HEK293 (cell line): ENCODE measurements at regions not wholly inside any gene's neighbourhood (a gene's known extent, or its start where the extent isn't known, plus 50 kb on each side); places are given as distances from the start of the nearest gene placed in this dataset.

ENCODE experiments used
- CTCF ChIA-PET: fragments of 350-600 bp; formaldehyde crosslinking; extraction: SDS; loops from one replicate; lab custom pipeline; 2021; ENCODE audit warnings: antibody characterized with exemption; lab: Yijun Ruan, JAX
- POLR2A ChIA-PET: fragments of 300-600 bp; formaldehyde crosslinking; extraction: SDS; loops from one replicate; lab custom pipeline; 2020; ENCODE audit warnings: antibody characterized with exemption, inconsistent platforms; lab: Yijun Ruan, JAX
- H3K27ac ChIP-seq: fragments of 200-500 bp; sonication (Bioruptor generic); 2 replicates; pipeline ENCODE4 v1.5.1; 2014; ENCODE audit warnings: low read depth, low read length, control low read depth, inconsistent platforms; ENCODE audit errors: extremely low read depth
- H3K36me3 ChIP-seq, 2 experiments: fragments of 200-500 bp in 1 of 2; sonication (Bioruptor generic) in 1 of 2; 1 replicate in 1 of 2; 2 replicates in 1 of 2; pipeline ENCODE4 v1.5.1; 2014 to 2017; ENCODE audit warnings: inconsistent platforms in 2 of 2, low read length in 2 of 2; ENCODE audit not compliant: control insufficient read depth in 2 of 2, insufficient read depth in 1 of 2
- H3K4me1 ChIP-seq: fragments of 200-500 bp; sonication (Bioruptor generic); 2 replicates; pipeline ENCODE4 v1.5.1; 2014; ENCODE audit warnings: mild to moderate bottlenecking, low read length, inconsistent platforms; ENCODE audit not compliant: control insufficient read depth, insufficient read depth
- H3K4me3 ChIP-seq: 2 replicates; pipeline ENCODE4 v1.5.1; 2011; ENCODE audit warnings: low read depth, mild to moderate bottlenecking, control low read depth, low read length, moderate library complexity
- H3K9me3 ChIP-seq: fragments of 200-500 bp; sonication (Bioruptor generic); 2 replicates; pipeline ENCODE4 v1.5.1; 2014; ENCODE audit warnings: low read depth, low read length, inconsistent platforms; ENCODE audit not compliant: control insufficient read depth, insufficient read depth
- ELK4 ChIP-seq: IDR thresholded peaks from 2 replicates; pipeline ENCODE4 v1.6.1; 2011; ENCODE audit warnings: mild to moderate bottlenecking, low read depth, low read length, borderline replicate concordance
- KLF1 ChIP-seq: fragments of 450-650 bp; formaldehyde crosslinking; IDR thresholded peaks from 2 replicates; pipeline ENCODE4 v1.5.1; 2016; ENCODE audit warnings: missing biosample characterization, missing genetic modification characterization
- KLF10 ChIP-seq: fragments of 450-650 bp; IDR thresholded peaks from 2 replicates; pipeline ENCODE4 v1.5.1; 2018; ENCODE audit warnings: missing biosample characterization, mild to moderate bottlenecking, missing genetic modification characterization
- MEIS1 ChIP-seq: sonication (generic); formaldehyde crosslinking; IDR thresholded peaks from 2 replicates; pipeline ENCODE4 v1.8.1; 2022; ENCODE audit warnings: missing genetic modification reagents, mild to moderate bottlenecking, borderline replicate concordance
- MZF1 ChIP-seq: fragments of 450-650 bp; formaldehyde crosslinking; IDR thresholded peaks from 2 replicates; pipeline ENCODE4 v1.5.1; 2017; ENCODE audit warnings: missing biosample characterization, missing genetic modification characterization, borderline replicate concordance
- SALL2 ChIP-seq: fragments of 450-650 bp; formaldehyde crosslinking; IDR thresholded peaks from 2 replicates; pipeline ENCODE4 v1.5.0; 2017; ENCODE audit warnings: missing biosample characterization, mild to moderate bottlenecking, missing genetic modification characterization, borderline replicate concordance
- WT1 ChIP-seq: fragments of 450-650 bp; formaldehyde crosslinking; IDR thresholded peaks from 2 replicates; pipeline ENCODE4 v1.5.1; 2016; ENCODE audit warnings: missing biosample characterization, missing genetic modification characterization
- ZBTB17 ChIP-seq: fragments of 450-650 bp; formaldehyde crosslinking; IDR thresholded peaks from 2 replicates; pipeline ENCODE4 v1.5.1; 2016; ENCODE audit warnings: missing biosample characterization, missing genetic modification characterization
- ZBTB7A ChIP-seq: fragments of 450-650 bp; formaldehyde crosslinking; IDR thresholded peaks from 2 replicates; pipeline ENCODE4 v1.5.1; 2016; ENCODE audit warnings: low read depth, missing biosample characterization, missing genetic modification characterization
- ZIC2 ChIP-seq: fragments of 450-650 bp; formaldehyde crosslinking; IDR thresholded peaks from 2 replicates; pipeline ENCODE4 v1.5.1; 2016; ENCODE audit warnings: missing biosample characterization, missing genetic modification characterization
- ZNF112 ChIP-seq: fragments of 450-650 bp; formaldehyde crosslinking; IDR thresholded peaks from 2 replicates; pipeline ENCODE4 v1.5.0; 2017; ENCODE audit warnings: missing biosample characterization, missing genetic modification characterization
- ZNF174 ChIP-seq: fragments of 450-650 bp; formaldehyde crosslinking; IDR thresholded peaks from 2 replicates; pipeline ENCODE4 v1.5.0; 2017; ENCODE audit warnings: missing biosample characterization, mild to moderate bottlenecking, missing genetic modification characterization
- ZNF280C ChIP-seq: fragments of 450-650 bp; formaldehyde crosslinking; IDR thresholded peaks from 2 replicates; pipeline ENCODE4 v1.5.1; 2016; ENCODE audit warnings: missing biosample characterization, missing genetic modification characterization
- ZNF350 ChIP-seq: fragments of 450-650 bp; formaldehyde crosslinking; IDR thresholded peaks from 2 replicates; pipeline ENCODE4 v1.5.0; 2017; ENCODE audit warnings: missing biosample characterization, mild to moderate bottlenecking, missing genetic modification characterization
- ZNF518A ChIP-seq: fragments of 450-650 bp; formaldehyde crosslinking; conservative IDR thresholded peaks from 2 replicates; pipeline ENCODE4 v1.5.1; 2016; ENCODE audit warnings: low read depth, missing biosample characterization, missing genetic modification characterization
- ZNF529 ChIP-seq: fragments of 450-650 bp; formaldehyde crosslinking; IDR thresholded peaks from 2 replicates; pipeline ENCODE4 v1.5.1; 2017; ENCODE audit warnings: missing genetic modification characterization, missing biosample characterization; ENCODE audit not compliant: insufficient replicate concordance
- ZNF558 ChIP-seq: fragments of 450-650 bp; formaldehyde crosslinking; IDR thresholded peaks from 2 replicates; pipeline ENCODE4 v1.5.1; 2016; ENCODE audit warnings: missing biosample characterization, missing genetic modification characterization
- ZNF670 ChIP-seq: fragments of 450-650 bp; formaldehyde crosslinking; IDR thresholded peaks from 2 replicates; pipeline ENCODE4 v1.5.1; 2016; ENCODE audit warnings: missing biosample characterization, missing genetic modification characterization, low read depth
- ZNF785 ChIP-seq: fragments of 450-650 bp; formaldehyde crosslinking; IDR thresholded peaks from 2 replicates; pipeline ENCODE4 v1.5.1; 2016; ENCODE audit warnings: missing biosample characterization, missing genetic modification characterization
- TF ChIP-seq, protein P1 (sequence below): fragments of 450-650 bp; formaldehyde crosslinking; IDR thresholded peaks from 2 replicates; pipeline ENCODE4 v1.5.1; 2016; ENCODE audit warnings: missing biosample characterization, missing genetic modification characterization
- TF ChIP-seq, protein P2 (sequence below): fragments of 450-650 bp; formaldehyde crosslinking; IDR thresholded peaks from 2 replicates; pipeline ENCODE4 v1.5.1; 2017; ENCODE audit warnings: missing biosample characterization, missing genetic modification characterization
- TF ChIP-seq, protein P3 (sequence below): fragments of 450-650 bp; formaldehyde crosslinking; IDR thresholded peaks from 2 replicates; pipeline ENCODE4 v1.5.1; 2016; ENCODE audit warnings: missing biosample characterization, missing genetic modification characterization

GRCh38 chr21:18877917-18878316 lies 474.3 kb upstream of the TMPRSS15 start (continued):
- no peak for TF ChIP-seq ZNF518A (tag by site-specific recombination)
- TF ChIP-seq ZNF670 (tag by site-specific recombination), result no peak
- TF ChIP-seq ZIC2 (tag by site-specific recombination), result no peak
- no peak for TF ChIP-seq KLF10 (tag by site-specific recombination)
- TF ChIP-seq, protein P1, sequence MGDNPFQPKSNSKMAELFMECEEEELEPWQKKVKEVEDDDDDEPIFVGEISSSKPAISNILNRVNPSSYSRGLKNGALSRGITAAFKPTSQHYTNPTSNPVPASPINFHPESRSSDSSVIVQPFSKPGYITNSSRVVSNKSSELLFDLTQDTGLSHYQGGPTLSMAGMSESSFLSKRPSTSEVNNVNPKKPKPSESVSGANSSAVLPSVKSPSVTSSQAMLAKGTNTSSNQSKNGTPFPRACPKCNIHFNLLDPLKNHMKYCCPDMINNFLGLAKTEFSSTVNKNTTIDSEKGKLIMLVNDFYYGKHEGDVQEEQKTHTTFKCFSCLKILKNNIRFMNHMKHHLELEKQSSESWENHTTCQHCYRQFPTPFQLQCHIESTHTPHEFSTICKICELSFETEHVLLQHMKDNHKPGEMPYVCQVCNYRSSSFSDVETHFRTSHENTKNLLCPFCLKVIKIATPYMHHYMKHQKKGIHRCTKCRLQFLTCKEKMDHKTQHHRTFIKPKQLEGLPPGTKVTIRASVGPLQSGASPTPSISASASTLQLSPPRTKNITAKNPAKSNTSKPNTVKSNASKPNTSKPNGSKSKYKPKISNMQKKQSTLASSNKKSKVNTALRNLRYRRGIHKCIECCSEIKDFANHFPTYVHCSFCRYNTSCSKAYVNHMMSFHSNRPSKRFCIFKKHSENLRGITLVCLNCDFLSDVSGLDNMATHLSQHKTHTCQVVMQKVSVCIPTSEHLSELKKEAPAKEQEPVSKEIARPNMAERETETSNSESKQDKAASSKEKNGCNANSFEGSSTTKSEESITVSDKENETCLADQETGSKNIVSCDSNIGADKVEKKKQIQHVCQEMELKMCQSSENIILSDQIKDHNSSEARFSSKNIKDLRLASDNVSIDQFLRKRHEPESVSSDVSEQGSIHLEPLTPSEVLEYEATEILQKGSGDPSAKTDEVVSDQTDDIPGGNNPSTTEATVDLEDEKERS (tag by site-specific recombination), result no peak
- TF ChIP-seq ZNF785, result no peak
- TF ChIP-seq, protein P2, sequence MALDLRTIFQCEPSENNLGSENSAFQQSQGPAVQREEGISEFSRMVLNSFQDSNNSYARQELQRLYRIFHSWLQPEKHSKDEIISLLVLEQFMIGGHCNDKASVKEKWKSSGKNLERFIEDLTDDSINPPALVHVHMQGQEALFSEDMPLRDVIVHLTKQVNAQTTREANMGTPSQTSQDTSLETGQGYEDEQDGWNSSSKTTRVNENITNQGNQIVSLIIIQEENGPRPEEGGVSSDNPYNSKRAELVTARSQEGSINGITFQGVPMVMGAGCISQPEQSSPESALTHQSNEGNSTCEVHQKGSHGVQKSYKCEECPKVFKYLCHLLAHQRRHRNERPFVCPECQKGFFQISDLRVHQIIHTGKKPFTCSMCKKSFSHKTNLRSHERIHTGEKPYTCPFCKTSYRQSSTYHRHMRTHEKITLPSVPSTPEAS (tag by site-specific recombination), result no peak
- no peak for TF ChIP-seq ZNF350 (tag by site-specific recombination)
- TF ChIP-seq MEIS1 (CRISPR knock-in tag), result no peak
- TF ChIP-seq ZNF174 (tag by site-specific recombination), result no peak

DNA sequence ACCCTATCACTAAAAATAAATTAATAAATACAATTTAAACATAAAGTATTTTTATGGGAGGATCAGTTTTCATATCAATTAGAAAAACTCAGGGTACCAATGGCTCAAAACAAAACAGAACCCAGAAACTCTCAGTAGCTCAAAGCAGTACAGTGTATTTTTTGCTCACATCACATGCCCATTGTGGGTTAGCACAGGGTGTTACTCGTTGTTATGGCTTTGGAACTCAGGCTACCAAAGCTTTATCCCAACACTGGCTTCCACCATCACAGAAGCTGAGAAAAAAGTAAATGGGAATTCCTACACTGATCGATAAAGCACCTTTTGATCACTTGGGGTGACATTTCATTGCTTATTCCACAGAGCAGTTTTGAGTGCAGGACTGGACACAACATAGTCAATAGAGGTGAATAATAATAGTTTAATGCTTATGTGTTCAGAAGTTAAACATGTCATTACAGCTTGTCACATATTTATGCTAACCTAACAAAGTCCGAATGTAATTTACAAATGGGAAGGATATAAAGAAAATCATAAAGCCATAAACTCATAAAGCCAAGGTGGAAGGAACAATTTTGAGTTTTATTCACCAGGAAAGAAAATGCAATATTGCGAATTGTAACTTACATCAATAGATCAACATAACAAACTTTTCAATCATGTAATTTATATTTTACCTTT lies 484.5 kb upstream of the TMPRSS15 start:
- Histone ChIP-seq H3K36me3 (no peaks in the 10 kb centered on the region), H3K4me1 (no peaks in the 10 kb centered on the region), H3K27ac (no peak overlapping the region), H3K4me3 (no peak overlapping the region), H3K9me3 (no peaks in the 10 kb centered on the region)
- ChIA-PET CTCF (interaction anchor here (1.0 kb wide), 1 partner anchor 25 kb away, joined by 4 read pairs; no protein-coding TSS in a partner anchor), POLR2A (no interaction called here)
- TF ChIP-seq ZBTB17 (tag by site-specific recombination), result no peak
- TF ChIP-seq WT1 (tag by site-specific recombination), result no peak
- no peak for TF ChIP-seq ZBTB7A (tag by site-specific recombination)
- no peak for TF ChIP-seq ZNF558 (tag by site-specific recombination)
- TF ChIP-seq MZF1 (tag by site-specific recombination), result no peak
- no peak for TF ChIP-seq ZNF280C (tag by site-specific recombination)
- no peak for TF ChIP-seq ZNF785
- no peak for TF ChIP-seq ELK4
- TF ChIP-seq SALL2, result no peak
- no peak for TF ChIP-seq KLF1 (tag by site-specific recombination)
- TF ChIP-seq, protein P3, sequence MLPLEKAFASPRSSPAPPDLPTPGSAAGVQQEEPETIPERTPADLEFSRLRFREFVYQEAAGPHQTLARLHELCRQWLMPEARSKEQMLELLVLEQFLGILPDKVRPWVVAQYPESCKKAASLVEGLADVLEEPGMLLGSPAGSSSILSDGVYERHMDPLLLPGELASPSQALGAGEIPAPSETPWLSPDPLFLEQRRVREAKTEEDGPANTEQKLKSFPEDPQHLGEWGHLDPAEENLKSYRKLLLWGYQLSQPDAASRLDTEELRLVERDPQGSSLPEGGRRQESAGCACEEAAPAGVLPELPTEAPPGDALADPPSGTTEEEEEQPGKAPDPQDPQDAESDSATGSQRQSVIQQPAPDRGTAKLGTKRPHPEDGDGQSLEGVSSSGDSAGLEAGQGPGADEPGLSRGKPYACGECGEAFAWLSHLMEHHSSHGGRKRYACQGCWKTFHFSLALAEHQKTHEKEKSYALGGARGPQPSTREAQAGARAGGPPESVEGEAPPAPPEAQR (tag by site-specific recombination), result no peak
- TF ChIP-seq ZNF529, result no peak
- TF ChIP-seq ZNF112 (tag by site-specific recombination), result no peak
